ENCODE measurements at regions not wholly inside any gene's neighbourhood (a gene's known extent, or its start where the extent isn't known, plus 50 kb on each side); places are given as distances from the start of the nearest gene placed in this dataset.
"Not testable (repeated sequence)": the region's sequence is repeated elsewhere in the genome, so short reads cannot be mapped to it uniquely, and the experiment has no call there.

DNA sequence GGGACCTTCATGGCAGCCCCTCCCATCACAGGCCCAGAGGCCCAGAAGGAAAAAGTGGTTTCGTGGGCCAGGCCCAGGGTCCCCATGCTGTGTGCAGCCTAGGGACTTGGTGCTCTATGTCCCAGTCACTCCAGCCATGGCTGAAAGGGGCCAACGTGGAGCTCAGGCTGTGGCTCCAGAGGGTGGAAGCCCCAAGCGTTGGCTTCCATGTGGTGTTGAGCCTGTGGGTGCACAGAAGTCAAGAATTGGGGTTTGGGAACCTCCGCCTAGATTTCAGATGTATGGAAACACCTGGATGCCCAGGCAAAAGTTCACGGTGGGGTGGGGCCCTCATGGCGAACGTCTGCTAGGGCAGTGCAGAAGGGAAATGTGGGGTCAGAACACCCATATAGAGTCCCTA, 105.3 kb upstream of the UNC5B start:
- TF ChIP-seq, protein P1, sequence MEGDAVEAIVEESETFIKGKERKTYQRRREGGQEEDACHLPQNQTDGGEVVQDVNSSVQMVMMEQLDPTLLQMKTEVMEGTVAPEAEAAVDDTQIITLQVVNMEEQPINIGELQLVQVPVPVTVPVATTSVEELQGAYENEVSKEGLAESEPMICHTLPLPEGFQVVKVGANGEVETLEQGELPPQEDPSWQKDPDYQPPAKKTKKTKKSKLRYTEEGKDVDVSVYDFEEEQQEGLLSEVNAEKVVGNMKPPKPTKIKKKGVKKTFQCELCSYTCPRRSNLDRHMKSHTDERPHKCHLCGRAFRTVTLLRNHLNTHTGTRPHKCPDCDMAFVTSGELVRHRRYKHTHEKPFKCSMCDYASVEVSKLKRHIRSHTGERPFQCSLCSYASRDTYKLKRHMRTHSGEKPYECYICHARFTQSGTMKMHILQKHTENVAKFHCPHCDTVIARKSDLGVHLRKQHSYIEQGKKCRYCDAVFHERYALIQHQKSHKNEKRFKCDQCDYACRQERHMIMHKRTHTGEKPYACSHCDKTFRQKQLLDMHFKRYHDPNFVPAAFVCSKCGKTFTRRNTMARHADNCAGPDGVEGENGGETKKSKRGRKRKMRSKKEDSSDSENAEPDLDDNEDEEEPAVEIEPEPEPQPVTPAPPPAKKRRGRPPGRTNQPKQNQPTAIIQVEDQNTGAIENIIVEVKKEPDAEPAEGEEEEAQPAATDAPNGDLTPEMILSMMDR (conservative IDR thresholded peaks at IDR 0.05; ENCODE audit: low read length) = not testable (repeated sequence)
- not testable (repeated sequence) for TF ChIP-seq EZH2phosphoT487 (IDR thresholded peaks at IDR 0.05; ENCODE audit: borderline replicate concordance)

Measured in Loucy (cell line).